MV-4-11 (cell line): ENCODE measurements at regions not wholly inside any gene's neighbourhood (a gene's known extent, or its start where the extent isn't known, plus 50 kb on each side); places are given as distances from the start of the nearest gene placed in this dataset.
A peak's percentile ranks its signal among the peaks of the same experiment; 100 is the strongest.

Source experiments
- DNase-seq: peaks from one replicate; lab custom pipeline; 2025; lab: John Stamatoyannopoulos, UW

DNA sequence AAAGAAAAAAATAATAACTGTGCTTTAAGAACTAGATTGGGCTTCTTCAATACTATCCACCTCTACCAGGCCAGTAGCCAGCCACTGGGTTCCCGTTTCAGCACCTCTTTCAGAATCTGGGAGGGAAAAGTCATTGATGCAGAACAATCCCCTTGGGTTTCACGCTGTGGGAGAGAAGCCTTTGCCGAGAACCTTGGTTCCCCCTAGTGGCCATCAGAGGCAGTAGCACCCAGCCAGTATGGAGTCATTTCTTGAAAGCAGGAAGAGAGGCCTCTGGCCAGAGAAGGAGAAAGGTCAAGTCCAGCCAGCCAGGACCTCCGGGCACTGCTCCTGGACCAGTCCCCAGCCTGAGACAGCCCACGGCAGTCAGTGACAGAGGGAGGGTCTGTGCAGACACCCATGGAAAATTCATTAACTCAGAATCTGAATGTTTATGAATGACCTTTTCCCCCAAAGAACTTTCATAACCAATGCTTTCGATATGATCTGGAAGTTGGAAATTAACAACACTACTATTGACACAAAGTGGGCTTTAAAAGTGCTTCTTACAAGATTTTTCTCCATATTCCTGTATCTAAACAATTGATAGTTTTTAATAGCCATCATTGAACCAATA is 51.2 kb upstream of the CDH5 start:
- peak; percentile 67 for DNase-seq

DNA sequence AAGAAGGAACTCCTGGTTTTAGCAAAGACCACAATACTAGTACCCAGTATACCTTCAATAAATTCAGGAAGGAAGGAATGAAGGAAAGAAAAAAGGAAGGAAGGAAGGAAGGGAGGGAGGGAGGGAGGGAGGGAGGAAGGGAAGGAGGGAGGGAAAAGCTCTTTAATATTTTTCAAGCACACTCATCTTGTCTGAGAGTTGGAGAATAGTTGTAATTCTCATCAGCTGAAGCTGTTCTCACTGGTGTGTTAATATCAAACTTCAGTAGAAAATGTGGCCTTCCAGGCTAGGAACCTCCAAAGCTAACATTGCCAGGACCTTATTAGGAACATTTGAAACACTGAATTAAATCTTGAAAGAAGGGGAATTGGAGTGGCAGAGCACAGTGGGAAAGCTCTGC is 55.2 kb upstream of the CDH5 start:
- DNase-seq, result no peak

- no peak for DNase-seq
Measured at GRCh38 chr16:66309215-66309807, 57.2 kb upstream of the CDH5 start.

- no peak for DNase-seq
Measured at GRCh38 chr16:66308096-66308495, 58.4 kb upstream of the CDH5 start.

DNA sequence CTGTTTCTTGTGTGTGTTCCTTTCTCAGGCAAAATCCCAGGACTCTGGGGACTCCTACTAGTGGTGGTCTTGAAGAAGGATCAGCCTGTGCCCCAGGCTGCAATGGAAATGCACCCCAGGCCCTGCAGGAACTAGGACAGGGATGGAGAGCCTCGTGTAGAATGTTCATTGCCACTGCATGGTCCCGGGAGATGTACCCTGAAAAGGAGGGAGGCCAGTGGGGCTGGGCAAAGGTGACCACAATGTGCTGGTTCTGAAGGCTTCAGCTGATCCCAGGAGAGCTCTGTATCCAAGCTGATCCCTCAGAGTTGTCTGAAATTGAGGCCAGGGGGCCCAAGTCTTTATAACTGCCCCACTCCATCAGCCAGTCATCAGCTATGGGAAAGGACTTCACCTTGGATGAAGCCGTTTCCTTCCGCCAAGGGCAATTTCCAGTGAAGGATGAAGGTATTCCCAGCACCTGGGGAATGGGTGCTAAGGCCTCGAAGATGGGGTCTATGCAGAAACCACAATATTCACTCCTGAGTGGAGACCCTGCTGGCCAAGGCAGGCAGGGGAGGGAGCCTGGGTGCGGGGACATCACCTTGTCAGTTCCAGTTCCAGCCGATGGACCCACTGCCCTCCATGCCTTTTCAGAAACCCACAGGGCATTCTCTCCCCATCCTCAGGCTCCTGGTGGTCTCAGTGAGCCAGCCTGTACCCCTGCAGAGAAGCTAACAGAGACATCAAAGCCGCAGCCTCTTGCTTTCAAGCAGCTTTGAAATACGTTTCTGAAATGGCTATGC is 59.9 kb upstream of the CDH5 start:
- DNase-seq, result no peak

DNA sequence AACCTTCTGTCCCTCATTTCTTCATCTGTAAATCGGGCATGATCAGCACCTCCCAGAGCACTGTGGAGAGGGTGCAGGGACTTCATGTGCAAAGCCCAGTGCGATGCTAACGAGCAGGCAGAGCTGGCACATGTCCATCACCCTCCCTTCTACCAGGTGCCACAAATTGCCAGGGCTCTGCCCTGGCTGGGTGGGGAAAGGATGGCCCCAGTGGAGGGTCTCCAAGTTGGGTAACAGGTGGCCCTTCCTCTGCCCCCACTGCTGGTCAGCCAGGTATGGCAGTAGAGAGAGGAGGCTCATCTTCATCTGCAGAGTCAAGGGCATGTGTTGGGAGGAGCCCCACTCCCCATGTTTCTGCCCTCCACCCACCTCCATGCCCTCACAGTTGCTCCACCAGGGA is 61.5 kb upstream of the CDH5 start:
- DNase-seq, result no peak

DNA sequence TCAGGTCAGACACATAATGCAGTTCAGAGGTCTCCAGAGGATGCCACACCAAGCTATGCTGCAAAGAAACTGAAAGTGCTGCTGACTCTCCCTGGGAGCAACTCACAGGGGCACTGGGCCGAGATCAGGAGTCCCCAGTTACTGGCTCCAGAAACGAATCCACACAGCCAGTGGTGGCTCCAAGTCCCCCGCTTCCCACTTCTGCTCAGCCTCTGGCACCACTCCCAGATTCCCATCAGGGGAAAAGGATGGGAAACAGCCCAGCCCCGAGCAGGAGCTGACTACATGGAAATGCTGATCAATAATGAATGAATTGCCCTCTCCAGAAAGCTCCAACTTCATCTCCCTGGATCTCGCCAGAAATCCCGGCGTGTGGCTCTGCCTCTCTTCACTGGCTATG is 62.3 kb upstream of the CDH5 start:
- DNase-seq, result no peak

DNA sequence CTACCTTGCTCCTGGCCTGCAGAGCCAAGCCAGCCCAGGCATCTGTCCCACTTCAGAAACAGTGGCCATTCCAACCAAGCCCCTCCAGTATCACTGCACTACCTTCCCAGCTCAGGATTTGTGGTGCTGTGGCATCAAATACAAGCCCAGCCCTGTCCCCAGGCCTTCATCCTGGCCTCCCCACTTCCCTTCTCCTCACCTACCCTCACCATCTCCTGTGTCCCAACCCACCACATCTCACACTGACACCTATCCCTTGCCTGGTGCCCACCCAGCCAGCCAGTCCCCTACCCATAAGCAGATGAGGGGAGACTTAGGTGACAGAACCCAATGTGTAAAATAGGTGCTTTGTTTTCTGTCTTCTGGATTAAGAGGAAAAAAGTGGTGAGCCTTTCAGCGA is 66.0 kb upstream of the CDH5 start:
- DNase-seq, result no peak

GRCh38 chr16:66300037-66300436 is 66.5 kb upstream of the CDH5 start:
- DNase-seq, result no peak

- DNase-seq, result peak; percentile 45
Measured at GRCh38 chr16:66299349-66299748, 67.1 kb upstream of the CDH5 start.

DNA sequence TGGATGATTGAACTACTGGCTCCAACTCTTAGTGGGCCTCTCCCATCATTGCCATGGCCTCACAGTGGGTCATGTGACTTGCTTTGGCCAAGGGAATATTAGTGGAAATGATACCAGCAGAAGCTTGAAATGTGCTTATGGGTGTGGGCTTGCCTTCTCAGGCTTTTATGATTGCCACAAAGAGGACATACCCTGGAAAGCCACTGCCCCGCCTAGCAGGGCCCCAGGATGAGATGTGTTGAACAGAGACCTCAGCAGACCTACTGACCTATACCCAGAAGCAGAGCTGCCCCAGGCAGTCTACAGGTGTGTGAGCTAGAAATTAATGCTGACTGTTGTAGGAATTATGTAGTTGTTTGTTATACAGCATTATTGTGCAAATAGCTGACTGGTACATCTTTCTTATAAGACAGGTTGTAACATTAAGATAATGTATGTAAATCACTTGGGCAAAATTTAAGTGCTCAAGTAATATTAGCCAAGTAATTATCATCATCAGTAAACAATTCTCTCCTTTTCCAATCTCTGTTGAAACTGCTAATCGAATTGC is 67.8 kb upstream of the CDH5 start:
- DNase-seq, result no peak

DNA sequence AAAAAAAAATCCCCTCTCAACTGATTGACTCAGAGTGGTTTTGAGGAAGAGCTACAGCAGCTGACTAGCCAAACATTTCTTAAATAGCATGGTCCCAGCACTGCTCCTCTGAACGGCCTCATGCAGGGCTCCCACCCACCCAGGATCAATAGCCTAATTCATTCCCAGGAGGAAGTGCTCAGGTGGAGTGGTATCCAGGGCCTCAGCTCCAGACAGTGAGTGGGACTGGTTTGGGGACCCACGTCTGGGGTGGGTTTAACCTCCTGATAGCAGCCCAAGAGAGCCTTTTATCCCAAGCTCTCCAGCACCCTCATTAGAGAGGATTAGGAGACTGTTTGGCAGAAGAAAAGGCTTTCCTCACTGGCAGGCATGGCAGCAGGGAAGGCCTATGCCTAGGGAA is 68.5 kb upstream of the CDH5 start:
- DNase-seq, result no peak

GRCh38 chr16:66296591-66296990 is 69.9 kb upstream of the CDH5 start:
- DNase-seq, result no peak

DNA sequence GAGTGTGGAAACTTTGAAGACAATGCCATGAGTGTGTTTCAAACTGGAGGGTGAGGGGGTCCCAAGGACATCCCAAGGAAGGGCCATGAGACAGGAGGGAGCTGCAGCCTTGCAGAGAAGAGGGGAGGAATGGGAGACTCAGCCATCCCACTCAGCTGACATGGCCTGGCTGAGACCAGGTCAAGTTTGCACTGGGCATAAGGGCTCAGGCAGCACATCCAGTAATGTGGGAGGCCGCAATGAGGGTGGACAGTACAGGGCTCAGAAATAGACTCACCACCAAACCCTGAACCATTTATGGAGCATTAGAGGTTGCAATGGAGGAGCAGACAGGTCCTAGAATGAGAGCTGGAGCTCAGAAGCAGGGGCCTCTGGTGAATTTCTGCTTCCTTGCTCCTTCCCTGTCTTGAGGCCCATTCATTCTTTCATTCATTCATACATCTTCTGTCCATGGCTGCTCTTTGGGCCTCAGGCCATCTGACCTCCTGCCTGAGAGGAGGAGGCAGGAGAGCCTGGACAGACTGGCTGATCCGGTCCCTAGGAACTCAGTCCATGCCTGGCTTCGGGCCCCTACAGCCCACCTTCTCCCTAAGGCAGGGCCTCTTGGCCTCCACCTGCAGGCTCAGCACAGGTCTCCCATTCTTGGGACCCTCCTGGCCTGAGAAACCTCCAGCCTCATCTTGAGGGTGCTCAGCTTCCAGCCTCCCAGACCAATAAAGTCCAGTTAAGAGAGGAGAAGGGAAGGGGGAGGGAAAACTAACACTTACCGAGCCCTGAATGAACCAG is 70.5 kb upstream of the CDH5 start:
- no peak for DNase-seq

DNA sequence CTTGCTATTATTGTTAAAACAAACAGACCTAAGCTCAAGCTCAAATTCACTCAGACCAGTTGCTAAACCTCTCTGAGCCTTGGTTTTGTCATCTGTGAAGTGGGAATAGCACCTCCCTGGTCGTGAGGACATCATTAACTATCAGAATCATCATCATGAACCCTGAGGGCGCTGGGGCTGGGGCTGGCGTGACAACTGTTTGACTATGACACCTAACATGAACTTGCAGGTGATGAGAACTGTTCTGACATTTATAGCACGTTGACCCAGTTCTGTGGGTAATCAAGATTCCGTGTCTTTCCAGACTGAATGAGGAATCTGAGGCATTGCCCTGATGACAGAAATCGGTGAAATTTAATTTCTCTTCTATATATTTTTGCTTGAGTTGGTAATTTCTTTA is 71.3 kb upstream of the CDH5 start:
- no peak for DNase-seq

- no peak for DNase-seq
Measured at GRCh38 chr16:66294507-66294906, 72.0 kb upstream of the CDH5 start.

GRCh38 chr16:66293932-66294331 is 72.6 kb upstream of the CDH5 start:
- no peak for DNase-seq

GRCh38 chr16:66293207-66293735 is 73.2 kb upstream of the CDH5 start:
- DNase-seq, result no peak

DNA sequence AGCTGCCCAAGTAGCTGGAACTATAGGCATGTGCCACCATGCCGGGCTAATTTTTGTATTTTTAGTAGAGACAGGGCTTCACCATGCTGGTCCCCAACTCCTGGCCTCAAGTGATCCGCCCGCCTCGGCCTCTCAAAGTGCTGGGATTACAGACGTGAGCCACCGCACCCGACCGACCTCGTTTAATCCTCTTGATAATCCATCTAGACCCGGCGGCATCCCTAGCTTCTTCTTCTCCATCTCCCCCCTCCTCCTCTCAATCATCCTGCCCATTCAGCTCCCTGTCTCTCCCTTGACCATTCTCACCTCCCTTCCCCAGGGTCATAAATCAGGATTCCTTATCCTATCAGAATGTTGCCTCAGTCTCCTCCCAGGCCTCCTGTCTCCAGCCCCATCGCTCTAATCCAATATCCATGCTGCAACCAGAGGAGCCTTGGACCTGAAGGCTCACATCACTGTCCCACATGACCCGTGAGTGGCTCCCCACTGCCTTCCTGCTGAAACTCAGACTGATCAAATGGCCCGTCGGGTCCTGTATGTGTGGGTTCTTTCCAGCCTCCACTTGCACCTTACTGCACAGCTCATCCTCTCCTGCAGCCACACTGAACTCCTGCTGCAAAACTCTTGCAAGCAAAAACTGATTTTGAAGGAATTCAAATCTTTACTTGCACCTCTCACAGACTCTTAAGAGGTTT is 74.1 kb upstream of the CDH5 start:
- no peak for DNase-seq

DNA sequence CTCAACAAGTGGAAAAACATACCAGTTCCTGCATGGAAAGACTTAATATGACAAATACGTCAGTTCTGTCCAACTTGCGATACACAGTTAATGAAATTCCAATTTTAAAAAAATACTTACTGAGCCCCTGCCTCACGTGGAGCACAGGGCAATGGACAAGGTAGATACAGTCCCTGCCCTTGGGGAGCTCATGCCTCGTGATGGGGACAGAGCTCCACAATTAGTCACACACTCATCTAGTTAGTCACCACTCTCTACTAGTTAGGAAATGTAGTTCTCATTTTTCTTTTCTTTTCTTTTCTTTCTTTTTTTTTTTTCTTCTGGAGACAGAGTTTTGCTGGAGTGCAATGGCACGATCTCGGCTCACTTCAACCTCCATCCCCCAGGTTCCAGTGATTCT is 74.7 kb upstream of the CDH5 start:
- DNase-seq, result no peak

- DNase-seq, result no peak
Measured at GRCh38 chr16:66290431-66290830, 76.1 kb upstream of the CDH5 start.

DNA sequence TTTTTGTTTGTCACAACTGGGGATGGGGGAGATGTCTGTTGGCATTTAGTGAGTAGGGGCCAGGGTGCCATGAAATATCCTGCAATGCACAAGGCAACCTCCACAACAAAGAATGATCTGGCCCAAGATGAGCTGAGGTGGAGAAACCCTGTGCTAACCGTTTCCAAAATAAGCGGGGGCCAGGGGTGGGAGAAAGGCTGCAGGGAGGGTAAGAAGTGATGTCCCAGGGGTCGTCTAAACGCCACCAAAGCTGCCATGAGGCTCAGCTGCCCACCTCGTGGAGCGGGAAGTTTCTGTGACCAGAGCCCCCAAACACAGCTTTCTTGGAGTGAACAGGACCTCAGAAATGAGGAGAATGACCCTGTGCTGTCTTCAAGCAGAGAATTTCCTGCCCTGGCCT is 76.5 kb upstream of the CDH5 start:
- no peak for DNase-seq
